ENCODE measurements at regions not wholly inside any gene's neighbourhood (a gene's known extent, or its start where the extent isn't known, plus 50 kb on each side); places are given as distances from the start of the nearest gene placed in this dataset.
"Not testable (repeated sequence)": the region's sequence is repeated elsewhere in the genome, so short reads cannot be mapped to it uniquely, and the experiment has no call there.

DNA sequence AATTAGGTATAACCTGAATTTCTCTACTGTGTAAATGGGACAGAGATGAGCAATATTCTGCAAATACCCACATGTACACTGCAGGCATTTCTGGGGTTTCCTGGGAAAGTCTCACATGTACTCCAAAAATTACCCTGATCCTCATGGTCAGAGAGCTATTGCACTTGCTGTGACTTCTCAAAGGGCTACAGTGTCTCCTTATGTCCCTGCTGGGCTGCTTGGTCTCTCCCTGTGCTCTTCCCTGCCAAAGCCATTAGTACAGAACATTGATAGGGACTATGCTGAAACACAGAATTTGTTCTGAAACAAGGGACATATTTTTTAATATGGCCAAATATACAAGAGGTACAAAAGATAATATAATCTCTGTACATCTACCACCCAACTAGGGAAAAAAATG lies 924.4 kb upstream of the NXPH2 start:
- DNase-seq (ENCODE audit: low spot score) = no peak

DNA sequence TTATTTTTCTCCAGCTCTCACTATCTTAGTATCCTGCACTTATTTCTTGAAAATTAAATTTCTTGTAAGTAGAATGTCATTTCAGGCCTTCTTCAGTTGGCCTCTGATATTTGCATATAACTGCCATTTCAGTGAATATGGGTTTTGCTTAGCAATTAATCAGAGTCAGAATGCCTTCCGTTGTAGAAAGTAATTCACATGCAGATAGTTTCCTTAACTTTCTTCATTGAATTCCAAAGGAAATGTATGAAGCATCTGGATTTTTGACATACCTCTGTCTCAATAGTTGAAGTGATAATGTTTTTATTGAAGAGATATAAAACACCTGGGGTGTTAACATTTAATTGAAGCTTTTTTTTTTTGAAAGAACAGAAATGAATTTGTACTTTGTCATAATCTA lies 914.1 kb upstream of the NXPH2 start:
- DNase-seq (ENCODE audit: low spot score) = no peak

- DNase-seq (ENCODE audit: low spot score) = no peak
Measured at GRCh38 chr2:139686205-139686604, 906.0 kb upstream of the NXPH2 start.

GRCh38 chr2:139685090-139685983 lies 905.1 kb upstream of the NXPH2 start:
- DNase-seq (ENCODE audit: low spot score) = no peak

- DNase-seq (ENCODE audit: low spot score) = no peak
Measured at GRCh38 chr2:139684286-139684860, 904.2 kb upstream of the NXPH2 start.

DNA sequence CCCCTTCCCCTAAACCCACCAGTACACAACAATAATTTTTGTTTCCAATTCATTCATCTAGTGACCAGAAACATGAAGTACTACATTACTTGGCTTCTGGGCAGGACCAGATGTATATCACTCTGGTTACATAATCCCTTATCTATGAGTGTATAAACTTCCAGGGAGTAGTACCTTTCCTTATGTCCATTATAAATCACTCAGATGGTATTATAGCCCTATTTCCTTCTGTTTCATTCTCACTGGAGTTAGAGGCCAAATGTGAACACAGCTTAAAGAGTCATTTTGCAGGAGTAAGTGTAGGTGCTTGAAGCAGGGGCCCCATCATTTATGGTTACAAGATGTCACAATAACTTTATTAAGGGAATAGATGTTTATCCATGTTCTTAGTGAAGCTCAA lies 894.4 kb upstream of the NXPH2 start:
- no peak for DNase-seq (ENCODE audit: low spot score)

DNA sequence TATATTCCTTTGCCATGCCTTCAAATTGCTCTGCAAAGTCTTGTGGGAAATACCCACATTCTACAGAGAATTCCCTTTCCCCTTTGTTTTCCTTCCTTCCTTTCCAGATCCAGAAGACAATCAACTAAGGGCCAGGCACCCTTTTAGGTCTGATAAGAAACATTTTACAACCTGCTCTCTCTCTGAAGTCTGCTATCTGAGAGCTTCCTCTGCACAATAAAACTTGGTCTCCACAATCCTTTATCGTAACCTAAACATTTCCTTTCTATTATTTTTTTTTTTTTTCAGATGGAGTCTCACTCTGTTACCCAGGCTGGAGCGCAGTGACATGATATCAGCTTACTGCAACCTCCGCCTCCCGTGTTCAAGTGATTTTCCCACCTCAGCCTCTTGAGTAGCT lies 893.3 kb upstream of the NXPH2 start:
- not testable (repeated sequence) for DNase-seq (ENCODE audit: low spot score)

- no peak for DNase-seq (ENCODE audit: low spot score)
Measured at GRCh38 chr2:139669675-139670074, 889.5 kb upstream of the NXPH2 start.

DNA sequence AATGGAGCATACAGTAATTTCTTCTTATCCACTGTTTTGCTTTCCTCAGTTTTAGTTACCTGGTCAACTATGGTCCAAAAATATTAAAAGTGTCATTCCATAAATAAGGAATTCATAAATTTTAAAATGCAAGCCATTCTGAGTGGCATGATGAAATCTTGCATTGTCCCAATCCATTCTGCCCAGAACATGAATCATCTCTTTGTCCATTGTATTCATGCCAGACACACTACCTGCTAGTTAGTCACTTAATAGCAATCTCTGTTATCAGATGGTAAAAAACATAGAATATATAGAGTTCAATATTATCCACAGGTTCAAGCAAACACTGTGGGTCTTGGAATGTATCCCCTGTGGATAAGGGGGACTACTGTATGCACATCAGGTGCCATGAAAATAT lies 872.2 kb upstream of the NXPH2 start:
- DNase-seq (ENCODE audit: low spot score) = no peak

- no peak for DNase-seq (ENCODE audit: low spot score)
Measured at GRCh38 chr2:139645617-139646016, 865.4 kb upstream of the NXPH2 start.

DNA sequence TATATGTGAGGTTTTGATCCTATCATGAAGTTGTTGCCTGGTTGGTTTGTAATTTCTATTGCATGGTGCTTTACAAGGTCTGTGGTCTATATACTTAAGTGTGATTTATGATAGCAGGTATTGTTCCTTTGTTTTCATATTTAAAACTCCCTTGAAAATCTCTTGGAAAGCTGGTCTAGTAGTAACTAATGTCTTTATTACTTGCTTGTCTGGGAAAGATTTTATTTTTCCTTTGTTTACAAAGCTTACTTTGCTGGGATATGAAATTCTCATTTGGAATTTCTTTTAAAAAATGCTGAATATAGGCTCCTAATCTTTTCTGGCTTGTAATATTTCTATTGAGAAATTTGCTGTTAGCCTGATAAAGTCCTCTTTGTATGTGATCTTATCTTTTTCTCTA lies 862.9 kb upstream of the NXPH2 start:
- no peak for DNase-seq (ENCODE audit: low spot score)

DNA sequence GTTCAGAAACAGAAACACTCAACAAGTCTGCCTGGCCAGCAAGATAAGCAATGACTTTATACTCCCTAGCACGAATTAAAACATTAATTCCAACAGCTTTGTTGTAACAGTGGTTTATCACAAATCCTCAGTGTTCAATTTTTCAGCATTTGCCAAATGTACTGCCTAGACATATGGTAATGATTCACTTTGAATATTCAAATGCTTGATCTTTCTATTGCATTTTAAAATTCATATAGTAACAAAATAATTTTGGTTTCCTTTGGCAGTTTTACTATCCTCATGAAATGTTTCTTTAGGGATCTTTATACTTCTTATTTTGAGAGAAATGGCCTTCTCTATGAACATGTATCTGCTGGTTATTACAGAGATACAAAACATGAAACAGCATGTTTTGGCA lies 851.8 kb upstream of the NXPH2 start:
- no peak for DNase-seq (ENCODE audit: low spot score)

DNA sequence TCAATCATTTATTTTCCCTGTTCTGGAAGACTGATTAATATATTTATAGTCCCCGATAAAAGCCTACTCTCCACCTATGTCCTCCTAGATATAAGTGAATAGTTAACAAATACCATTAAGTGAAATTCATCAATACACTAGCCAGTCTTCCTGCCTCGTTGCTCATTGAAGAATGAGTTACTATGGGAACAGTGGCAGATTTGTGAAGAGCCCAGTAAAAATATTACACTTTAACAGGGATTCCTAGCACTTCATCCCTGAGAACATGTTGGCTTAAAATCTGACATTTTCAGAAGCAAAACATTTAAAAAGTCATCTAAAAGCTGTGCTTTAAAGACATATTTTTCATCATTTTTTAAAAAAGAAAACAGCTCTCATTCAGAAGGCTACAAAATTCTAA lies 848.7 kb upstream of the NXPH2 start:
- no peak for DNase-seq (ENCODE audit: low spot score)

DNA sequence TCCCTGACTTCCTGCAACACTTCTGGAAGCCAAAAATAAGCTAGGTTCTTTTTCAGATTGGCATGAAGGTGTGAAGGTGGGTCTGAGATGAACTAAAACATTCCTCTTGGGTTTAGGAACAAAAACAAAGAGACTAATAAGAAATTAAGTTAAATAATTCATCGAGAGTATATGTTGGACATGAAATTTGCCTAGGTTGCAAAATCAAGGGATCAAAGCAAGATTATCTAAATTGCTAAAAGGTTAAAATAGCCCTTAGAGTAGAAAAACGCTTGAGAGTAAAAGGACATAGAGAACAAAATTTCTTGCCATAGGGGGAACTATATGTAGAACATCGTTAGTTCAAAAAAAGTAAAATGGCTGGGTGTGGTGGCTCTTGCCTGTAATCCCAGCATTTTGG lies 845.9 kb upstream of the NXPH2 start:
- no peak for DNase-seq (ENCODE audit: low spot score)

GRCh38 chr2:139622691-139623090 lies 842.5 kb upstream of the NXPH2 start:
- no peak for DNase-seq (ENCODE audit: low spot score)

DNA sequence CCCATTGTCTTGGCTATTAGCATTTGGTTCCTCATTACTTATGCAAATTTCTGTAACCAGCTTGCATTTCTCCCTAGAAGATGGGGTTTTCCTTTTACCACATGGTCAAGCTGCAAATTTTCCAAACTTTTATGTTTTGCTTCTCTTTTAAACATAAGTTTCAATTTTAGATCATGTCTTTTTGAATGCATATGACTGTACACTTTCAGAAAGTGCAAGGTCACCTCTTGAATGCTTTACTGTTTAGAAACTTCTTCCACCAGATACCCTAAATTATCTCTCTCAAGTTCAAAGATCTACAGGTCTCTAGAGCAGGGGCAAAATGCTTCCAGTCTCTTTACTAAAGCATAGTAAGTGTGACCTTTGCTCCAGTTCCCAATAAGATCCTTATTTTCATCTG lies 837.6 kb upstream of the NXPH2 start:
- DNase-seq (ENCODE audit: low spot score) = no peak

- no peak for DNase-seq (ENCODE audit: low spot score)
Measured at GRCh38 chr2:139613264-139613663, 833.1 kb upstream of the NXPH2 start.

DNA sequence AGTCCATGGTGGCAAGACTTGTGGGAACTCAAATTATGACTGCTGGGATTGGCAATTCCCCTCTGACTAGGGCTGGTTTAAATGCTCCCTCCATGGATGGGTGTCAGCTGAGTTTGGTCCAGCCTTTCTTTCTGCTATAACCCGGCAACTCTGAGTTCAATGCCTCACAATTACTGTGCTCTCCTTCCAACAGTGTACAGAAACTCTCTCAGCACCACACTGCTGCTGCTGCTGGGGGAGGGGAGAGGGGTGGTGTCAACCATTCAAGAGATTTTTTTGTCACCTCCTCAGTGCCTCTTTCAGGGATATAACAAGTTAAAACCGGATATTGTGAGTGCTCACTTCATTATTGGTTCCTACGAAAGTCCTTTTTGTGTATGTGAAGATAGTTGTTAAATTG lies 830.3 kb upstream of the NXPH2 start:
- no peak for DNase-seq (ENCODE audit: low spot score)

DNA sequence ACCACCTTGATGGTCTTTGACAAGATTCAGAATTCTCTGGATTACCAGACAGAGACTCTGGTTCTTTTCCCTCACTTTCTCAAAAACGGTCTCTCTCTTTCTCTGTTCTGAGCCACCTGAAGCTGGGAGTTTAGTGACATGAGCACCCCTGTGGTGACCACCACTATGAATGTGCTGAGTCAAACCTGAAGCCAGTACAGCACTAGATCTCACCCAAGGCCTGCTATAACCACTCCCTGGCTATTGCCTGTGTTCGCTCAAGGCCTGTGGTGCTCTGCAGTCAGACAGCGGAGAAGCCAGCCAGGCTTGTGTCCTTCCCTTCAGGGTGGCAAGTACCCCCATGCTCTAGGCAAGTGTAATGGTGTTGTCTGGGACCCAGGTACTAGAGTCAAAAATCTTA lies 828.9 kb upstream of the NXPH2 start:
- no peak for DNase-seq (ENCODE audit: low spot score)

- no peak for DNase-seq (ENCODE audit: low spot score)
Measured at GRCh38 chr2:139605668-139606067, 825.5 kb upstream of the NXPH2 start.

DNA sequence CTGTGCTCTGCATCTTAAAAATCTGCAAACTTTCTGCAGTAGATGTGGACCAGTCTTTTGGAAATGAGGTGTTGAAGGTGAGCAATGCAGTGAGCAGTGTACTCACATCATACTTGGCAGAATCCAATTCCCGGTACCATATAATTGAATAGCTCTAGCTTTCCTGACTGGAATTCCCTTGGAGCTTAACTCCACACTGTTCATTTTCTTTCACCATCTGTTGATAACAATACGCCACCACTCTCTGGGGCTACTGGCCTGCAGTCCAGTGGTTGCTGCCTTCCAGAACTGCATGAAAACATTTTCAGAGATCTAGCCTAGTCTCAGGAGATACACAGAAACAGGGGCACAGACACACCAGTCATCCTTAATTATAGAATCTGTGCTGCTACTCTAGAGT lies 820.0 kb upstream of the NXPH2 start:
- no peak for DNase-seq (ENCODE audit: low spot score)

- DNase-seq (ENCODE audit: low spot score) = no peak
Measured at GRCh38 chr2:139585101-139585500, 804.9 kb upstream of the NXPH2 start.

- DNase-seq (ENCODE audit: low spot score) = no peak
Measured at GRCh38 chr2:139574371-139574770, 794.2 kb upstream of the NXPH2 start.

- no peak for DNase-seq (ENCODE audit: low spot score)
Measured at GRCh38 chr2:139556789-139557188, 776.6 kb upstream of the NXPH2 start.

Data from GM03348 (cell line).